OCI-LY1 (cell line): ENCODE measurements at regions not wholly inside any gene's neighbourhood (a gene's known extent, or its start where the extent isn't known, plus 50 kb on each side); places are given as distances from the start of the nearest gene placed in this dataset.

Source experiments
- EZH2 ChIP-seq: fragments of 200-600 bp; sonication (generic), shearing (Covaris generic); IDR thresholded peaks from 2 replicates; pipeline ENCODE4 v1.8.0; 2017; ENCODE audit warnings: borderline replicate concordance, mixed run types, mild to moderate bottlenecking, antibody characterized with exemption, low read length, moderate library complexity, mixed read lengths
- TF ChIP-seq, protein P1 (sequence below): fragments of 200-600 bp; sonication (generic), shearing (Covaris generic); IDR thresholded peaks from 2 replicates; pipeline ENCODE4 v1.5.1; 2017; ENCODE audit warnings: mild to moderate bottlenecking, antibody characterized with exemption, low read length, moderate library complexity, mixed read lengths

DNA sequence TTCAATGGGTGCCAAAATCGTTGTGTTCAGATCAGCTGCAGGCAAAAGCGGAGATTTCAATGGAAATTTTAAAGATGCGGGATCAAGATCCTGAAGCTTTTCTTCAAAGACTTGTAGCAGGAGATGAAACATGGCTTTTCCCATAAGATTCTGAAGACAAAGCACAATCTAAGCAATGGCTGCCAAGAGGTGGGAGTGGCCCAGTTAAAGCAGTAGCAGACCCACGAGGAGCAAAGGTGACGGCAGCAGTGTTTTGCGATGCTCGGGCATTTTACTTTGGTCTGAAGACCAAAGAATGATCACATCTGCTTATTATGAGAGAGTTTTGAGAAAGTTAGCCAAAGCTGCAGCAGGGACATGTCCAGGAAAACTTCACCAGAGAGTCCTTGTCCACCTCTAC lies 222.9 kb downstream of the DSC3 start:
- TF ChIP-seq, protein P1, sequence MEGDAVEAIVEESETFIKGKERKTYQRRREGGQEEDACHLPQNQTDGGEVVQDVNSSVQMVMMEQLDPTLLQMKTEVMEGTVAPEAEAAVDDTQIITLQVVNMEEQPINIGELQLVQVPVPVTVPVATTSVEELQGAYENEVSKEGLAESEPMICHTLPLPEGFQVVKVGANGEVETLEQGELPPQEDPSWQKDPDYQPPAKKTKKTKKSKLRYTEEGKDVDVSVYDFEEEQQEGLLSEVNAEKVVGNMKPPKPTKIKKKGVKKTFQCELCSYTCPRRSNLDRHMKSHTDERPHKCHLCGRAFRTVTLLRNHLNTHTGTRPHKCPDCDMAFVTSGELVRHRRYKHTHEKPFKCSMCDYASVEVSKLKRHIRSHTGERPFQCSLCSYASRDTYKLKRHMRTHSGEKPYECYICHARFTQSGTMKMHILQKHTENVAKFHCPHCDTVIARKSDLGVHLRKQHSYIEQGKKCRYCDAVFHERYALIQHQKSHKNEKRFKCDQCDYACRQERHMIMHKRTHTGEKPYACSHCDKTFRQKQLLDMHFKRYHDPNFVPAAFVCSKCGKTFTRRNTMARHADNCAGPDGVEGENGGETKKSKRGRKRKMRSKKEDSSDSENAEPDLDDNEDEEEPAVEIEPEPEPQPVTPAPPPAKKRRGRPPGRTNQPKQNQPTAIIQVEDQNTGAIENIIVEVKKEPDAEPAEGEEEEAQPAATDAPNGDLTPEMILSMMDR, result no peak
- no peak for TF ChIP-seq EZH2
